NB4 (cell line): ENCODE measurements at regions not wholly inside any gene's neighbourhood (a gene's known extent, or its start where the extent isn't known, plus 50 kb on each side); places are given as distances from the start of the nearest gene placed in this dataset.

ENCODE experiments used
- POLR2A ChIP-seq: IDR thresholded peaks from 2 replicates; pipeline ENCODE4 v1.6.1; 2011; ENCODE audit warnings: mild to moderate bottlenecking; ENCODE audit not compliant: insufficient read length; ENCODE audit errors: extremely low read depth
- TF ChIP-seq, protein P1 (sequence below): IDR thresholded peaks from one replicate; pipeline ENCODE4 v1.5.1; 2012; ENCODE audit warnings: low read depth, low read length

DNA sequence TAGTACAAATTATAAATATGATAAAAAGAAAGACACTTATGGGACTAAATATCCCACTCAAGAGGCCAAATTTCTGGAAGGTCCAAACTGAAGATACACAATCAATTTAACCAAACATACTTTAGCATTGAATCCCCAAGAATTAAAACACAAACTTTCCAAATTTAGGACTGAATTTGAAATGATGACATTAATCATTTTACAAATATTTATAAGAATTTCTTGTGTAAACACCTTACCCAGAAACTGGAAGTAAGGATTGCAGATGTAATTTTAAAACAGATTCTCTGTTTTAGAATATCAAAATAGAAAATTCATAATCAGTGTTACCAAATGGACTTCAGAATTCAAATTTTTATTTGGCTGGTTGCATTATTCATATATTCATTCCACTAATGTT is 588.2 kb upstream of the KCND2 start:
- TF ChIP-seq, protein P1, sequence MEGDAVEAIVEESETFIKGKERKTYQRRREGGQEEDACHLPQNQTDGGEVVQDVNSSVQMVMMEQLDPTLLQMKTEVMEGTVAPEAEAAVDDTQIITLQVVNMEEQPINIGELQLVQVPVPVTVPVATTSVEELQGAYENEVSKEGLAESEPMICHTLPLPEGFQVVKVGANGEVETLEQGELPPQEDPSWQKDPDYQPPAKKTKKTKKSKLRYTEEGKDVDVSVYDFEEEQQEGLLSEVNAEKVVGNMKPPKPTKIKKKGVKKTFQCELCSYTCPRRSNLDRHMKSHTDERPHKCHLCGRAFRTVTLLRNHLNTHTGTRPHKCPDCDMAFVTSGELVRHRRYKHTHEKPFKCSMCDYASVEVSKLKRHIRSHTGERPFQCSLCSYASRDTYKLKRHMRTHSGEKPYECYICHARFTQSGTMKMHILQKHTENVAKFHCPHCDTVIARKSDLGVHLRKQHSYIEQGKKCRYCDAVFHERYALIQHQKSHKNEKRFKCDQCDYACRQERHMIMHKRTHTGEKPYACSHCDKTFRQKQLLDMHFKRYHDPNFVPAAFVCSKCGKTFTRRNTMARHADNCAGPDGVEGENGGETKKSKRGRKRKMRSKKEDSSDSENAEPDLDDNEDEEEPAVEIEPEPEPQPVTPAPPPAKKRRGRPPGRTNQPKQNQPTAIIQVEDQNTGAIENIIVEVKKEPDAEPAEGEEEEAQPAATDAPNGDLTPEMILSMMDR, result no peak
- no peak for TF ChIP-seq POLR2A
